ENCODE measurements at regions not wholly inside any gene's neighbourhood (a gene's known extent, or its start where the extent isn't known, plus 50 kb on each side); places are given as distances from the start of the nearest gene placed in this dataset.

DNA sequence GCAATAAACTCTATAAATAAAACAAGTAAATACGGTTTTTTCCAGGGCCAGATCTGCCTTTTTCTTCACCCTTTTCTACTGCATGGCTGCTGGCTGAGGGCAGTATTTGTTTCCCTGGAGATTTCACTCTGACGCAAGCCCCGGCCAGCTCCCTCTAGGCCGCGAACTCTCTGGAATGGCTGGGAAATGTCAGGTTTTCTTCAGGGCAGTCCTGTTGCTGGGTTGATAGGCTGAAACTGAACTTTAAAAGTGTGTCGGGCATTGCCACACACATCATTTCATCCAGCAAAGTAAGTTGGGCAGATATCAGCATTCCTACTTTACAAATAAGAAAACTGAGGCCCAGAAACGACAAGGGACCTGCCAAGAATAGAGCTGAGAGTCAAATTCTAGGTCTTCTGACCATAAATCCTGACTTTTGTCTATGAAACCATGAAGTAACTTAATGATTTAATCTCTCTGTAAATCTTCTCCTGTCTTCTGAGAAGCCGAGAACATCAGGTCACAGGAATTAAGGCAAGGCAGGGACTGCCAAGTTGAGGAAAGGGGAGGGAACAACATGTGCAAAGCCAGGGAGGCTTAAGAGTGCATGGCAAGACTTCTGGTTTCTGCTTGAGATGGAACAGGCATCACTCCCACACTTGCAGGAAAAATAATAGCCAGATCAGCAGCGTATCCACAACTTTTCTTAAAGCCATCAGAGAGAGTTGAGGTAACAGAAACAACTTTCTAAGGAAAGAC is 205.0 kb upstream of the CCDC196 start:
- H3K56ac ChIP-seq (ENCODE audit: extremely low read depth, insufficient read depth, low read length), result no peak overlapping the region
- H4K8ac ChIP-seq (ENCODE audit: low read depth in 2 of 2, low read length in 2 of 2), result no peak overlapping the region
- no peak overlapping the region for H3K18ac ChIP-seq (ENCODE audit: low read depth, low read length)
- no peak overlapping the region for H3K4me2 ChIP-seq (ENCODE audit: low read depth, low read length)
- DNase-seq (no peak), ATAC-seq (ENCODE audit: low read depth) (no peak)
- no peak overlapping the region for H3K14ac ChIP-seq (replicated peaks; ENCODE audit: low read depth, low read length)
- dilution Hi-C loops (cut with HindIII; ENCODE audit: low sequenced_read_pairs, unreplicated experiment) (no loop called here), in situ Hi-C loops (cut with MboI; ENCODE audit: low sequenced_read_pairs) (no loop called here), intact Hi-C loops (cut with micrococcal nuclease) (no loop called here)
- ChIA-PET POLR2A (ENCODE audit: unreplicated experiment) (no interaction called here), CTCF (no interaction called here)
- H3K27ac ChIP-seq (ENCODE audit: insufficient read depth, low read length), result no peak overlapping the region
- H3K36me3 ChIP-seq (ENCODE audit: control insufficient read depth, insufficient read depth, low read length), result no peaks in the 10 kb centered on the region
- H3K27me3 ChIP-seq (ENCODE audit: control insufficient read depth, insufficient read depth, low read length), result no peaks in the 10 kb centered on the region
- H4K91ac ChIP-seq (ENCODE audit: insufficient read depth, low read depth, low read length), result no peak overlapping the region
- H3K79me1 ChIP-seq (ENCODE audit: low read depth in 1 of 2, low read length in 2 of 2), result no peaks in the 10 kb centered on the region
- no peaks in the 10 kb centered on the region for H3K9me1 ChIP-seq (ENCODE audit: insufficient read depth, low read length)
- H2AFZ ChIP-seq (replicated peaks; ENCODE audit: low read length, poor library complexity), result no peak overlapping the region
- no peaks in the 10 kb centered on the region for H4K20me1 ChIP-seq (ENCODE audit: insufficient read depth, low read length)
- no peak overlapping the region for H4K5ac ChIP-seq (ENCODE audit: low read depth, low read length)
- peaks cover 10% of the 10 kb centered on the region for H3K9me3 ChIP-seq (ENCODE audit: control insufficient read depth, insufficient read depth, low read length)
- H2BK120ac ChIP-seq (ENCODE audit: low read depth, low read length), result no peak overlapping the region
- no peak overlapping the region for H3K9ac ChIP-seq (ENCODE audit: low read depth, low read length)
- no peak overlapping the region for H3K4me3 ChIP-seq (ENCODE audit: insufficient read depth, low read depth, low read length)
- no peaks in the 10 kb centered on the region for H3K4me1 ChIP-seq (ENCODE audit: control insufficient read depth, insufficient read depth, low read length)
- TF ChIP-seq RAD21 (IDR thresholded peaks at IDR 0.05; ENCODE audit: low read length) (no peak), MAZ (IDR thresholded peaks at IDR 0.05; ENCODE audit: borderline replicate concordance, low read depth, low read length) (no peak), SMC3 (IDR thresholded peaks at IDR 0.05; ENCODE audit: low read depth, low read length) (no peak), FOS (IDR thresholded peaks at IDR 0.05; ENCODE audit: low read depth, low read length) (no peak), NFE2L2 (IDR thresholded peaks at IDR 0.05; ENCODE audit: low read depth, low read length) (no peak), CTCF (conservative IDR thresholded peaks at IDR 0.05; ENCODE audit: low read depth, low read length) (no peak), MXI1 (IDR thresholded peaks at IDR 0.05; ENCODE audit: borderline replicate concordance, low read depth, low read length) (no peak), BHLHE40 (IDR thresholded peaks at IDR 0.05; ENCODE audit: low read depth, low read length) (no peak), RFX5 (IDR thresholded peaks at IDR 0.05; ENCODE audit: low read depth, low read length) (no peak)
- H3K4ac ChIP-seq (ENCODE audit: low read depth, low read length), result no peak overlapping the region
- no TSS peak for BruUV-seq (replicated peaks)
- no peak overlapping the region for H2BK5ac ChIP-seq (ENCODE audit: low read depth, low read length, poor library complexity, severe bottlenecking)
- H2BK15ac ChIP-seq (ENCODE audit: low read depth, low read length), result no peak overlapping the region
- no peak overlapping the region for H2AK9ac ChIP-seq (replicated peaks; ENCODE audit: low read depth, low read length, poor library complexity)
- no CpG with 5 or more reads among the region's 9 CpGs for WGBS, 2 experiments (ENCODE audit: extremely low coverage in 2 of 2, insufficient read length in 1 of 2)
- H2AK5ac ChIP-seq (ENCODE audit: low read depth, low read length), result no peak overlapping the region
- no peak overlapping the region for H3K23ac ChIP-seq (ENCODE audit: low read depth, low read length)
- H2BK20ac ChIP-seq (ENCODE audit: low read depth, low read length), result no peak overlapping the region
